SK-N-SH treated with all-trans-retinoic acid at 6 μM for 48 hours (cell line): ENCODE measurements at regions not wholly inside any gene's neighbourhood (a gene's known extent, or its start where the extent isn't known, plus 50 kb on each side); places are given as distances from the start of the nearest gene placed in this dataset.

Experiments
- ARNTL ChIP-seq: fragments of 450-650 bp; formaldehyde crosslinking; IDR thresholded peaks from 2 replicates; pipeline ENCODE4 v1.5.0; 2020; ENCODE audit warnings: low read depth, mild to moderate bottlenecking, moderate library complexity, borderline replicate concordance
- BACH2 ChIP-seq: fragments of 250-450 bp; sonication (Bioruptor Pico); IDR thresholded peaks from 2 replicates; pipeline ENCODE4 v1.9.0; 2021; ENCODE audit warnings: mild to moderate bottlenecking, borderline replicate concordance
- CSDC2 ChIP-seq: fragments of 250-450 bp; sonication (Bioruptor Pico); IDR thresholded peaks from 2 replicates; pipeline ENCODE4 v1.5.0; 2020; ENCODE audit warnings: mild to moderate bottlenecking, moderate library complexity
- ESRRG ChIP-seq: fragments of 250-450 bp; sonication (Bioruptor Pico); IDR thresholded peaks from 2 replicates; pipeline ENCODE4 v1.6.1; 2021; ENCODE audit warnings: mild to moderate bottlenecking
- GLIS3 ChIP-seq: fragments of 250-450 bp; sonication (Bioruptor Pico); IDR thresholded peaks from 2 replicates; pipeline ENCODE4 v1.5.0; 2020; ENCODE audit warnings: mild to moderate bottlenecking, moderate library complexity
- PPARA ChIP-seq: fragments of 250-450 bp; sonication (Bioruptor Pico); IDR thresholded peaks from 2 replicates; pipeline ENCODE4 v1.5.0; 2020; ENCODE audit warnings: mild to moderate bottlenecking, borderline replicate concordance
- SNAI2 ChIP-seq: fragments of 250-450 bp; sonication (Bioruptor Pico); IDR thresholded peaks from 2 replicates; pipeline ENCODE4 v1.5.0; 2020; ENCODE audit warnings: mild to moderate bottlenecking, moderate library complexity
- TCF4 ChIP-seq: fragments of 250-450 bp; sonication (Bioruptor Pico); IDR thresholded peaks from 2 replicates; pipeline ENCODE4 v1.8.0; 2021; ENCODE audit warnings: mild to moderate bottlenecking, moderate library complexity, borderline replicate concordance
- TOX ChIP-seq: fragments of 250-450 bp; sonication (Bioruptor Pico); IDR thresholded peaks from 2 replicates; pipeline ENCODE4 v1.8.0; 2021; ENCODE audit warnings: mild to moderate bottlenecking, moderate library complexity, borderline replicate concordance
- ZC3H10 ChIP-seq: fragments of 250-450 bp; sonication (Bioruptor Pico); IDR thresholded peaks from 2 replicates; pipeline ENCODE4 v1.5.1; 2021; ENCODE audit warnings: mild to moderate bottlenecking, moderate library complexity
- ZFP3 ChIP-seq: fragments of 250-450 bp; sonication (Bioruptor Pico); IDR thresholded peaks from 2 replicates; pipeline ENCODE4 v1.5.0; 2020; ENCODE audit warnings: mild to moderate bottlenecking, moderate library complexity
- ZNF8 ChIP-seq: fragments of 450-650 bp; formaldehyde crosslinking; IDR thresholded peaks from 2 replicates; pipeline ENCODE4 v1.5.0; 2020; ENCODE audit warnings: mild to moderate bottlenecking, moderate library complexity
- TF ChIP-seq, protein P1 (sequence below): fragments of 250-450 bp; sonication (Bioruptor Pico); IDR thresholded peaks from 2 replicates; pipeline ENCODE4 v1.5.1; 2020; ENCODE audit warnings: low read depth, mild to moderate bottlenecking, moderate library complexity

DNA sequence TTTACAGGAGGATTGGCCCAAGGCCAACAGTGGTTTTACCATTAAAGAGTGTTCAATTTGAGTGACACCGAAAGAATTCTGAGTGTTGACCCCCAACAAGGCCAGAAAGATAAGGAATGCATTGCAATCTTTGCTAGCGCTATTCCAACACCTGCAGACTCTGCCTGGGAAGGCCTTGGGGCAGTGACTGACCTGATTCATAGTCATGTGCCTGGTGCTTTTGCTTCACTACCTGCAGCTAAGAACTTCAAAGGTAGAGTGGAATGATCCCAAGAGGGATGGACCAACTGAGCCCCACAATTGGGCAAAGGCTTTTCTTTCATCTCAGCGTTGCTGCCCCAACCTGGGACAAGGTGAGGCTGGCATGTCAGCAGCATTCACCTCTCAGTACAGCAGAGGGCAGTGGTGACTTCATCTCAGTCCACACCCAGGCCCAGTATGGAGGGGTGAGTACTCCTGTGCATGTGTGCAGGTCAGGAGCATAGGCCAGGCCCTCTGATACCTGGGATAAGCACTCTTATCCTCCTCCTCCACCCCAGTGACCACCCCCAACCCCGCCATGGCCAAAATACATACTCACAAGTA lies 149.6 kb upstream of the GNAO1 start:
- TF ChIP-seq PPARA (CRISPR knock-in tag) (no peak), ESRRG (CRISPR knock-in tag) (no peak), CSDC2 (no peak), ARNTL (CRISPR knock-in tag) (no peak), TOX (no peak), ZC3H10 (CRISPR knock-in tag) (no peak), TCF4 (no peak), BACH2 (no peak), ZFP3 (CRISPR knock-in tag) (no peak), ZNF8 (no peak), GLIS3 (no peak), SNAI2 (CRISPR knock-in tag) (no peak)
- TF ChIP-seq, protein P1, sequence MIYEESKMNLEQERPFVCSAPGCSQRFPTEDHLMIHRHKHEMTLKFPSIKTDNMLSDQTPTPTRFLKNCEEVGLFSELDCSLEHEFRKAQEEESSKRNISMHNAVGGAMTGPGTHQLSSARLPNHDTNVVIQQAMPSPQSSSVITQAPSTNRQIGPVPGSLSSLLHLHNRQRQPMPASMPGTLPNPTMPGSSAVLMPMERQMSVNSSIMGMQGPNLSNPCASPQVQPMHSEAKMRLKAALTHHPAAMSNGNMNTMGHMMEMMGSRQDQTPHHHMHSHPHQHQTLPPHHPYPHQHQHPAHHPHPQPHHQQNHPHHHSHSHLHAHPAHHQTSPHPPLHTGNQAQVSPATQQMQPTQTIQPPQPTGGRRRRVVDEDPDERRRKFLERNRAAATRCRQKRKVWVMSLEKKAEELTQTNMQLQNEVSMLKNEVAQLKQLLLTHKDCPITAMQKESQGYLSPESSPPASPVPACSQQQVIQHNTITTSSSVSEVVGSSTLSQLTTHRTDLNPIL (CRISPR knock-in tag): no peak
